ENCODE measurements at regions not wholly inside any gene's neighbourhood (a gene's known extent, or its start where the extent isn't known, plus 50 kb on each side); places are given as distances from the start of the nearest gene placed in this dataset.

DNA sequence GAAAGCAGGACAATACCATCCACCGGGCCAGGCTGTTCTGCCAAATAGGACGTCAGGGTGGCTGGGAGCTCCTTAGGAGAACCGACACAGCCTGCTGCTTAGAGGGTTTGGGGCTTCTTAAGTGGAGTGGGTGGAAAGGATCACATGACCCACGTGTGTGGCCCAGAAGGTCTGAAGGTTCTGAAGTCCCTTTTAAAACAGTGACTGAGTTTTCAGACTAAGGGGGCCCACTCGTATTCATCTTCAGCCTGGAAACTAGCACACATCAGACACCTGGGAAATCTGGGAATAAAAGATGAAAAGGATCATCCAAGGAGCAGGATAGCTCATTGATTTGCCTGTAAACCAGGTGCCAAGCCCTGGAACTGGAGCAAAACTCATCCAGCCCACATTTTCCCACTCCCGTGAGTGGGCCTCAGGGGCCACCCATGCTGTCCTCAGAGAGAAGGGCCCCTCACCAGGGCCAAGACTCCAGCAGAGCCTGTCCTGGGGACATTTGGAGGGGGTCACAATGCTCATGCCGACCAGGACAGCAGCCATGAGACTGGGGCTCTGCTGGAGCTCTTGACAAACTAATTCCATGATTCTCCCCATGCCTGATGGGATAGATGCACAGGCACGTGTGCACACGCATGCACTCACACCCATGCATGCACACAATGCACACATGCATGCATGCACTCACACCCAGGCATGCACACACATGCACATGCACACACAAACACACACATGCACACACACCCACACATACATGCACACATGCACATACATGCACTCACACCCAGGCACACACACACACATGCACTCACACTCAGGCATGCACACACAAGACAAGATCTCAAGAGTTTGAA lies 168.8 kb upstream of the PPP2R2D start:
- no peaks in the 10 kb centered on the region for H3K4me1 ChIP-seq (ENCODE audit: low read depth)
- DNase-seq: no peak
- intact Hi-C loops (cut with DNase I, micrococcal nuclease): no loop called here

DNA sequence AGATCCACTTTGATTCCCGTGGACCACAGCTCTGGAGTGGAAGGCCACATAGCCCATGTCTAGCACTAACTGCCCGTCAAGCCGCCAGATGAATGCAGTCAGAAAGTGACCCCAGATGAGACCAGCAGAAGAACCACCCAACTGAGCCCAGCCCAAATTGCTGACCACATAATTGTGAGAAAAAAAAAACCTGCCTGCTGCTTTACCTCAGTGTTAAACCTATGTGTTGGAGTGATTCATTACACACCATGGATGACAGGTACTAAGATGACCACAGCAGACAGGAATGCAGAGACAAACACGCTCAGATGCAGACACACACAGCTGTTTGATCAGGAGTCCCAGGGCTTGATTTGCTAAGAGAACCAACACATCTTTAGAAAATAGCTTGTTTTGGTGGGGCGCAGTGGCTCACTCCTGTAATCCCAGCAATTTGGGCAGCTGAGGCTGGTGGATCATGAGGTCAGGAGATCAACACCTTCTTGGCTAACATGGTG lies 168.1 kb upstream of the PPP2R2D start:
- DNase-seq: no peak
- intact Hi-C loops (cut with DNase I, micrococcal nuclease): no loop called here
- TF ChIP-seq, protein P1, sequence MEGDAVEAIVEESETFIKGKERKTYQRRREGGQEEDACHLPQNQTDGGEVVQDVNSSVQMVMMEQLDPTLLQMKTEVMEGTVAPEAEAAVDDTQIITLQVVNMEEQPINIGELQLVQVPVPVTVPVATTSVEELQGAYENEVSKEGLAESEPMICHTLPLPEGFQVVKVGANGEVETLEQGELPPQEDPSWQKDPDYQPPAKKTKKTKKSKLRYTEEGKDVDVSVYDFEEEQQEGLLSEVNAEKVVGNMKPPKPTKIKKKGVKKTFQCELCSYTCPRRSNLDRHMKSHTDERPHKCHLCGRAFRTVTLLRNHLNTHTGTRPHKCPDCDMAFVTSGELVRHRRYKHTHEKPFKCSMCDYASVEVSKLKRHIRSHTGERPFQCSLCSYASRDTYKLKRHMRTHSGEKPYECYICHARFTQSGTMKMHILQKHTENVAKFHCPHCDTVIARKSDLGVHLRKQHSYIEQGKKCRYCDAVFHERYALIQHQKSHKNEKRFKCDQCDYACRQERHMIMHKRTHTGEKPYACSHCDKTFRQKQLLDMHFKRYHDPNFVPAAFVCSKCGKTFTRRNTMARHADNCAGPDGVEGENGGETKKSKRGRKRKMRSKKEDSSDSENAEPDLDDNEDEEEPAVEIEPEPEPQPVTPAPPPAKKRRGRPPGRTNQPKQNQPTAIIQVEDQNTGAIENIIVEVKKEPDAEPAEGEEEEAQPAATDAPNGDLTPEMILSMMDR (IDR thresholded peaks at IDR 0.05): no peak
- H3K9me3 ChIP-seq: no peaks in the 10 kb centered on the region
- no peaks in the 10 kb centered on the region for H3K36me3 ChIP-seq (ENCODE audit: low read depth)
- H3K4me3 ChIP-seq: no peak overlapping the region
- no peak for ATAC-seq
- no peaks in the 10 kb centered on the region for H3K4me1 ChIP-seq (ENCODE audit: low read depth)

More for the DNA sequence above, 168.8 kb upstream of the PPP2R2D start:
- TF ChIP-seq, protein P1 (IDR thresholded peaks at IDR 0.05): no peak
- ATAC-seq: no peak
- H3K9me3 ChIP-seq: no peaks in the 10 kb centered on the region
- no peak overlapping the region for H3K4me3 ChIP-seq
- H3K36me3 ChIP-seq (ENCODE audit: low read depth): no peaks in the 10 kb centered on the region

DNA sequence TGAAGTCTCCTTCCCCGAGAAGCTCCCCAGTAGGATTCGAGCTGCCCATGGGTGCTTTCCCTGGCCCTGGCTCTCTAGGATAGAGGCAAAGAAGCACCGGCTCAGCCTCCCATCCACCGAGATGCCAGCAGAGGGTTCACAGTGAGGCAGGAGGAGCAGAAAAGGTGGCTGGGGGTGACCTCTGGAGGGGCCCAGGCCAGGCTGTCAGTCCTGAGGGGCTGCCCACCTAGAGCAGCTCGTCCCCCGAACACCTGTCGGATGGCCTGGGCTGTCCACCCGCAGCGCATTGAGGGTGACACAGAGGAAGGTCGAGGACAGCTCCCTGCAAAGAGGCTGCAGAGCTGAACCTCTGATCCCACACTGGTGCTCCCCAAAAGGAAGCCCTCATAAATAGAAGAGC lies 167.2 kb upstream of the PPP2R2D start:
- ATAC-seq (no peak), DNase-seq (no peak)
- intact Hi-C loops (cut with DNase I, micrococcal nuclease): no loop called here
- Histone ChIP-seq H3K4me3 (no peak overlapping the region), H3K4me1 (ENCODE audit: low read depth) (no peaks in the 10 kb centered on the region), H3K36me3 (ENCODE audit: low read depth) (no peaks in the 10 kb centered on the region), H3K9me3 (no peaks in the 10 kb centered on the region)
- TF ChIP-seq, protein P1 (IDR thresholded peaks at IDR 0.05): no peak

DNA sequence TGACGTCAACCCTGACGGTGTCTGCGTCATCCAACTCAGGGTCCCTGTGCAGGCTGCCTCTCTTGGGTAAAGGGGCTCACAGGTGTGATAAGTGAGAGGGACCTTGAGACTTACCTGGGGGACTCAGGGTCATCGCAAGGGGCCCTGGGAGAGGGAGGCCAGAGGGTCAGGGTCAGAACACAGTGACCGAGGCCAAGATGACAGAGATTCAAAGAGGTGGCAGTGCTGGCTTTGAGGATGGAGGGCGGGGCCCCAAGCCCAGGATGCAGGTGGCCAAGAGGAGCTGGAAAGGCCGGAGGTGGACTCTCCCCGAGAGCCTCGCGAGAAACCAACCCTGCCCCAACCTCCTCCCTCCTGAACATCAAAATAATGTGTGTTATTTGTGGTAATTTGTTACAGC lies 165.2 kb upstream of the PPP2R2D start:
- no peaks in the 10 kb centered on the region for H3K4me1 ChIP-seq (ENCODE audit: low read depth)

DNA sequence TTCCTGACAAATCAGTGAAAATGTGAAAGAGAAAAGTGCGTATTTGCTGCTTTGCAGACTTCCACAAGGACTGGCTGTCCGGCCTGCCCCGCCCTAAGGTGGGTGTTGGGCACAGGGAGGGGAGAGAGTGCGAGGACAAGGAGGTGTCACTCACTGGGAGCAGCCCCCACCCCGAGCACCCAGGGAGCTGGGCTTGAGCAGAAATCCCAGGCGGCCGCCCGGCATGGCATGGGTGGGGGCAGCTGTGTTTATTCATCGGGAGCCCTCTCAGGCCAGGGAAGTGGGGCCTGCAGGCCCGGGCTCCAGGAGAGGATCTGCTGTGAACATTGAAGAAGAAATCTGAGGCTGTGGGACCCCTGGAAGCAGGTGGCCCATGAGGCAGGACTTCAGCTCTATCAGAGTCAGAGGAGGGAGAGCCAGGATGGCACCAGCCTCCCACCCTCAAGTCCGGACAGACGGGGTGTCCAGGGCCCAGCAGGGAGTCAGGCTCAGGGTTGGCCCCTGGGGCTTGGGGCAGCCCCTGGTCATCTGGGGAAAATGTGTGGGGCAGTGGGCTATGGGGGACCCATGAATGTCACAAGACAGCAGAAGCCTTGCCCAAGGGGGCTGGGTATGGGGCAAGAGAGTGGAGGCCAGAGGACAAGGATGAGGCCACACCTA lies 164.4 kb upstream of the PPP2R2D start:
- Histone ChIP-seq H3K36me3 (ENCODE audit: low read depth) (no peaks in the 10 kb centered on the region), H3K4me1 (ENCODE audit: low read depth) (no peaks in the 10 kb centered on the region), H3K9me3 (no peaks in the 10 kb centered on the region), H3K4me3 (no peak overlapping the region)
- DNase-seq: no peak
- no peak for ATAC-seq
- intact Hi-C loops (cut with DNase I, micrococcal nuclease): no loop called here
- TF ChIP-seq, protein P1 (IDR thresholded peaks at IDR 0.05): no peak

More for the DNA sequence above, 165.2 kb upstream of the PPP2R2D start:
- TF ChIP-seq, protein P1 (IDR thresholded peaks at IDR 0.05): no peak
- no peak for DNase-seq
- intact Hi-C loops (cut with DNase I, micrococcal nuclease): no loop called here
- ATAC-seq: no peak
- no peaks in the 10 kb centered on the region for H3K36me3 ChIP-seq (ENCODE audit: low read depth)
- no peaks in the 10 kb centered on the region for H3K9me3 ChIP-seq
- H3K4me3 ChIP-seq: no peak overlapping the region

All from mucosa of descending colon (tissue), 3 donors.